ENCODE measurements at regions not wholly inside any gene's neighbourhood (a gene's known extent, or its start where the extent isn't known, plus 50 kb on each side); places are given as distances from the start of the nearest gene placed in this dataset.

GRCh38 chr4:31075969-31076368 is 355.8 kb downstream of the PCDH7 start:
- TF ChIP-seq EZH2 (IDR thresholded peaks at IDR 0.05; ENCODE audit: low read depth, low read length, severe bottlenecking) = no peak
- no peak for TF ChIP-seq MAFK (IDR thresholded peaks at IDR 0.05; ENCODE audit: low read depth, low read length)
- TF ChIP-seq CTCF (IDR thresholded peaks at IDR 0.05; ENCODE audit: control extremely low read depth in 1 of 3, insufficient read depth in 1 of 3, low read depth in 1 of 3, low read length in 3 of 3) = no peak
- no peak for TF ChIP-seq GABPA (IDR thresholded peaks at IDR 0.05; ENCODE audit: borderline replicate concordance, insufficient read depth, low read length)
- no peak for TF ChIP-seq RFX5 (IDR thresholded peaks at IDR 0.05; ENCODE audit: borderline replicate concordance, low read depth, low read length)
- no peak for TF ChIP-seq SP2 (IDR thresholded peaks at IDR 0.05; ENCODE audit: low read length)
- no peak for TF ChIP-seq JUN (IDR thresholded peaks at IDR 0.05; ENCODE audit: low read depth, low read length)
- no peak for TF ChIP-seq MAX (IDR thresholded peaks at IDR 0.05)
- no peak for TF ChIP-seq TAF1 (IDR thresholded peaks at IDR 0.05; ENCODE audit: low read depth, low read length)
- TF ChIP-seq FOSL1 (IDR thresholded peaks at IDR 0.05; ENCODE audit: insufficient read depth, low read depth, low read length) = no peak
- no peak for TF ChIP-seq EP300 (IDR thresholded peaks at IDR 0.05; ENCODE audit: borderline replicate concordance in 1 of 2, low read depth in 2 of 2, low read length in 2 of 2)
